GM13977 (cell line): ENCODE measurements at regions not wholly inside any gene's neighbourhood (a gene's known extent, or its start where the extent isn't known, plus 50 kb on each side); places are given as distances from the start of the nearest gene placed in this dataset.

ENCODE experiments used
- DNase-seq: peaks from one replicate; pipeline ENCODE4 v3.0.0; 2012; ENCODE audit warnings: low spot score
- in situ Hi-C: fragments of 300-500 bp; cut with MboI; formaldehyde crosslinking; loops from one replicate; pipeline ENCODE4 v1.12.0; 2022; ENCODE audit warnings: low sequenced_read_pairs, low pct_unique_long_range_greater_than_20kb, mixed read lengths, inconsistent platforms; ENCODE audit not compliant: unreplicated experiment
- TF ChIP-seq, protein P1 (sequence below): IDR thresholded peaks from 2 replicates; pipeline ENCODE4 v1.5.1; 2012; ENCODE audit warnings: mild to moderate bottlenecking, control low read depth; ENCODE audit not compliant: insufficient read depth; ENCODE audit errors: extremely low read depth, missing control alignments

DNA sequence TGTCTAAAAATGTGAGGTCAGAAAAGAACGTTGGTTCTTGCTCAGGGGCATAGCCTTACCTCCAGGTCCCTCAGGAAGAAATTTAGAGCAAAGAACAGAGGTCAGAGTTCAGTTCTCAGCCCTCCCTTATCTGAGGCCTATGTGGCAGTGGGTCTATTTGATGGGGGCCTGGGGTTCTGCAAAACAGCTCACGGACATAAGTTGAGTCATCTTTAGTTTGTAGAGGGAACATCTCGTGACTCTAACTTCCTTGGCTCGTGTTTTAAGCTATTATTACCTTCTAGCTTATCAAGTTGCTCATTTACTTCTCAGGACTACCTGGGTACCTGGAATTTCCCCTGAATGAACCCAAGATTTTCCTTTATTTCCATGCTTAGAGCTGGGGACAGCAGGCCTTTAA is 91.3 kb upstream of the AMOTL1 start:
- TF ChIP-seq, protein P1, sequence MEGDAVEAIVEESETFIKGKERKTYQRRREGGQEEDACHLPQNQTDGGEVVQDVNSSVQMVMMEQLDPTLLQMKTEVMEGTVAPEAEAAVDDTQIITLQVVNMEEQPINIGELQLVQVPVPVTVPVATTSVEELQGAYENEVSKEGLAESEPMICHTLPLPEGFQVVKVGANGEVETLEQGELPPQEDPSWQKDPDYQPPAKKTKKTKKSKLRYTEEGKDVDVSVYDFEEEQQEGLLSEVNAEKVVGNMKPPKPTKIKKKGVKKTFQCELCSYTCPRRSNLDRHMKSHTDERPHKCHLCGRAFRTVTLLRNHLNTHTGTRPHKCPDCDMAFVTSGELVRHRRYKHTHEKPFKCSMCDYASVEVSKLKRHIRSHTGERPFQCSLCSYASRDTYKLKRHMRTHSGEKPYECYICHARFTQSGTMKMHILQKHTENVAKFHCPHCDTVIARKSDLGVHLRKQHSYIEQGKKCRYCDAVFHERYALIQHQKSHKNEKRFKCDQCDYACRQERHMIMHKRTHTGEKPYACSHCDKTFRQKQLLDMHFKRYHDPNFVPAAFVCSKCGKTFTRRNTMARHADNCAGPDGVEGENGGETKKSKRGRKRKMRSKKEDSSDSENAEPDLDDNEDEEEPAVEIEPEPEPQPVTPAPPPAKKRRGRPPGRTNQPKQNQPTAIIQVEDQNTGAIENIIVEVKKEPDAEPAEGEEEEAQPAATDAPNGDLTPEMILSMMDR = no peak
- in situ Hi-C loops = no loop called here

GRCh38 chr11:94678236-94678635 is 89.9 kb upstream of the AMOTL1 start:
- in situ Hi-C loops = no loop called here
- DNase-seq = no peak
- TF ChIP-seq, protein P1 = no peak

More for the DNA sequence above, 91.3 kb upstream of the AMOTL1 start:
- no peak for DNase-seq

GRCh38 chr11:94678901-94679300 is 89.3 kb upstream of the AMOTL1 start:
- TF ChIP-seq, protein P1 = no peak
- in situ Hi-C loops = no loop called here
- no peak for DNase-seq

GRCh38 chr11:94680426-94680825 is 87.7 kb upstream of the AMOTL1 start:
- TF ChIP-seq, protein P1 = no peak
- in situ Hi-C loops = no loop called here
- DNase-seq = no peak

GRCh38 chr11:94681140-94681539 is 87.0 kb upstream of the AMOTL1 start:
- TF ChIP-seq, protein P1 = no peak
- DNase-seq = no peak
- in situ Hi-C loops = no loop called here

- no peak for DNase-seq
- in situ Hi-C loops = no loop called here
- TF ChIP-seq, protein P1 = no peak
These were observed 86.3 kb upstream of the AMOTL1 start for GRCh38 chr11:94681852-94682251.
